ENCODE measurements at regions not wholly inside any gene's neighbourhood (a gene's known extent, or its start where the extent isn't known, plus 50 kb on each side); places are given as distances from the start of the nearest gene placed in this dataset.

DNA sequence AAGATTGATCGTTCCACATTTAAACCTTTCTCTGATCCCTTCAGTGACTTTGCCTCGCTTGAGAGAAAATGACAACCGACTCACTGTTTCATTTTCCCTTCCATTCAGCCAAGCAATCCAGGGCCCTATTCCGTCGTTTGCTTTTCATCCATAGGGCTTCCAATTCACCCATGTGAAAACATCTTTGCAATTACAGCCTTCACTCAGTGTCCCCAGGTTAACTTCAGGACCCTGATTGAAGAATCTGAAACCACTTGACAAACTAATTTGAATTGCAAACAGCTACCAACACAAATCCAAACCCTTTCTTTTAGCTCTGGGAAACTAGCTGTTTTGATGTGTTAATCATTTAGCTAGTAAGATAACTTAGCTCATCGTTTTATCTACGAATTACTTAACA, 120.2 kb upstream of the FAM9C start:
- TF ChIP-seq, protein P1, sequence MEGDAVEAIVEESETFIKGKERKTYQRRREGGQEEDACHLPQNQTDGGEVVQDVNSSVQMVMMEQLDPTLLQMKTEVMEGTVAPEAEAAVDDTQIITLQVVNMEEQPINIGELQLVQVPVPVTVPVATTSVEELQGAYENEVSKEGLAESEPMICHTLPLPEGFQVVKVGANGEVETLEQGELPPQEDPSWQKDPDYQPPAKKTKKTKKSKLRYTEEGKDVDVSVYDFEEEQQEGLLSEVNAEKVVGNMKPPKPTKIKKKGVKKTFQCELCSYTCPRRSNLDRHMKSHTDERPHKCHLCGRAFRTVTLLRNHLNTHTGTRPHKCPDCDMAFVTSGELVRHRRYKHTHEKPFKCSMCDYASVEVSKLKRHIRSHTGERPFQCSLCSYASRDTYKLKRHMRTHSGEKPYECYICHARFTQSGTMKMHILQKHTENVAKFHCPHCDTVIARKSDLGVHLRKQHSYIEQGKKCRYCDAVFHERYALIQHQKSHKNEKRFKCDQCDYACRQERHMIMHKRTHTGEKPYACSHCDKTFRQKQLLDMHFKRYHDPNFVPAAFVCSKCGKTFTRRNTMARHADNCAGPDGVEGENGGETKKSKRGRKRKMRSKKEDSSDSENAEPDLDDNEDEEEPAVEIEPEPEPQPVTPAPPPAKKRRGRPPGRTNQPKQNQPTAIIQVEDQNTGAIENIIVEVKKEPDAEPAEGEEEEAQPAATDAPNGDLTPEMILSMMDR (conservative IDR thresholded peaks at IDR 0.05), result no peak
- no peak for TF ChIP-seq ZFX (IDR thresholded peaks at IDR 0.05)
